Smooth muscle cell of the brain vasculature (primary cell): ENCODE measurements at regions not wholly inside any gene's neighbourhood (a gene's known extent, or its start where the extent isn't known, plus 50 kb on each side); places are given as distances from the start of the nearest gene placed in this dataset.

Source experiments
- DNase-seq: peaks from one replicate; pipeline ENCODE4 v3.0.0-alpha.2; 2012; ENCODE audit warnings: low read depth, low spot score

GRCh38 chr2:20150110-20150706 lies 74.7 kb downstream of the SDC1 start:
- DNase-seq, result no peak

GRCh38 chr2:20149703-20150030 lies 75.3 kb downstream of the SDC1 start:
- DNase-seq, result no peak

GRCh38 chr2:20148923-20149702 lies 75.8 kb downstream of the SDC1 start:
- peak; percentile 53 for DNase-seq

GRCh38 chr2:20148426-20148922 lies 76.5 kb downstream of the SDC1 start:
- DNase-seq, result no peak

- no peak for DNase-seq
These were observed 77.6 kb downstream of the SDC1 start for GRCh38 chr2:20147351-20147750.

GRCh38 chr2:20146401-20146800 lies 78.5 kb downstream of the SDC1 start:
- DNase-seq, result no peak

- no peak for DNase-seq
These were observed 79.3 kb downstream of the SDC1 start for GRCh38 chr2:20145497-20146193.

- DNase-seq, result no peak
These were observed 80.1 kb downstream of the SDC1 start for GRCh38 chr2:20144861-20145260.

GRCh38 chr2:20144196-20144595 lies 80.7 kb downstream of the SDC1 start:
- no peak for DNase-seq

GRCh38 chr2:20143263-20143662 lies 81.7 kb downstream of the SDC1 start:
- DNase-seq, result no peak

- no peak for DNase-seq
These were observed 83.1 kb downstream of the SDC1 start for GRCh38 chr2:20141806-20142205.

GRCh38 chr2:20141056-20141762 lies 83.7 kb downstream of the SDC1 start:
- DNase-seq, result peak; percentile 56

GRCh38 chr2:20140321-20141055 lies 84.4 kb downstream of the SDC1 start:
- DNase-seq, result no peak

- no peak for DNase-seq
These were observed 85.3 kb downstream of the SDC1 start for GRCh38 chr2:20139407-20140172.

- DNase-seq, result no peak
These were observed 86.2 kb downstream of the SDC1 start for GRCh38 chr2:20138696-20139095.

GRCh38 chr2:20137884-20138283 lies 86.5 kb upstream of the LAPTM4A start:
- no peak for DNase-seq

- DNase-seq, result no peak
These were observed 85.7 kb upstream of the LAPTM4A start for GRCh38 chr2:20137131-20137571.

- no peak for DNase-seq
These were observed 84.7 kb upstream of the LAPTM4A start for GRCh38 chr2:20136149-20136548.

- peak; percentile 39 for DNase-seq
These were observed 84.2 kb upstream of the LAPTM4A start for GRCh38 chr2:20135631-20136050.

- DNase-seq, result no peak
These were observed 81.6 kb upstream of the LAPTM4A start for GRCh38 chr2:20132990-20133535.
